ENCODE measurements at regions not wholly inside any gene's neighbourhood (a gene's known extent, or its start where the extent isn't known, plus 50 kb on each side); places are given as distances from the start of the nearest gene placed in this dataset.

DNA sequence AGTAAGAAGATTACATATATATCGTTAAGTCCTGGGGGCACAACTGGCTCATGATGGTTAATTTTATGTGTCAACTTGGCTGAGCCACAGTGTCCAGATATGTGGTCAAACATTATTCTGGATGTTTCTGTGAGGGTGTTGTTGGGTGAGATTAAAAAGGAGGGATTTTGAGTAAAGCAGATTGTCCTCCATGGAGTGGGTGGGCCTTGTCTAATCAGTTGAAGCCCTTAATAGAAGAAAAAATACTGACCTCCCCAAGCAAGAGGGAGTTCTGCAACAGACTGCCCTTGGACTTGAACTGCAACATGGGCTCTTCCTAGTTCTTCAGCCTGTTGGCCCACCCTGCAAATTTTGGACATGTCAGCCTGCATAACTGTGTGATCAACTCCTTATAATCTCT, 311.6 kb downstream of the RPS6KC1 start:
- no peak overlapping the region for H3K27ac Mint-ChIP-seq
- no peaks in the 10 kb centered on the region for H3K4me1 Mint-ChIP-seq (ENCODE audit: low read depth)
- no peaks in the 10 kb centered on the region for H3K36me3 Mint-ChIP-seq (ENCODE audit: low read depth)
- no peaks in the 10 kb centered on the region for H3K27me3 Mint-ChIP-seq
- no peak overlapping the region for H3K4me3 Mint-ChIP-seq
- no peaks in the 10 kb centered on the region for H3K9me3 Mint-ChIP-seq

DNA sequence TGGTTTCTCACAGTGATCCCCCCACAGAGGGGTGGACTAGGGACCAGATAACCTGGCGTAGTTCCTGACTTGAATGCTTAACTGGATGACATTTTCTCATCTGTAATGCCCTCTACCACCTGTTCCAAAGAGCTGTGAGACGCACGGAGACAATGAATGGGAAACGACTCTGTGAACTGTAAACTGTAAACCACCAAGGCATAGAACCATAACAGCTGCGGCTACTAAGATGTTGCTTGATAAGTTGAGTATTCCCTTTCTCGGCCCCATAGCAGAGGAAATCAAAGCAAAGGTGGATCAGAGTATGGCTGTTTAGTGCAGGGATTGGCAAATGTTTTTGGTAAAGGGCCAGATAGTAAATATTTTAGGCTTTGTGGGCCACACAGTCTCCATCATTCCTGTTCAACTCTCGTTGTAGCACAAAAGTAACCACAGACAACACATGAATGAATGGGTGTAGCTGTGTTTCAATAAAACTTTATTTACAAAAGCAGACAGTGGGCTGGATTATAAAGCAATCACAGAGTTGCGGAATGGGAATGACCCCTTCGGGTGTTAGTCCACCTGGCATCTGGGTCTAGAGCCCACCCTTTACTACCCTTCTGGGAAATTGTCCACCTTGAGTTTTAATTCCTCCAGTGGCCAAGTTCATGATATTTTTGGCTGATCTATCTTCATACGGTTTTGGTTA, 315.2 kb downstream of the RPS6KC1 start:
- Mint-ChIP-seq H3K36me3 (ENCODE audit: low read depth) (no peaks in the 10 kb centered on the region), H3K27ac (no peak overlapping the region), H3K9me3 (no peaks in the 10 kb centered on the region), H3K4me3 (no peak overlapping the region), H3K4me1 (ENCODE audit: low read depth) (no peaks in the 10 kb centered on the region), H3K27me3 (no peaks in the 10 kb centered on the region)

- Mint-ChIP-seq H3K4me3 (no peak overlapping the region), H3K27ac (no peak overlapping the region), H3K27me3 (peaks cover 3% of the 10 kb centered on the region), H3K4me1 (ENCODE audit: low read depth) (no peaks in the 10 kb centered on the region), H3K36me3 (ENCODE audit: low read depth) (no peaks in the 10 kb centered on the region), H3K9me3 (no peaks in the 10 kb centered on the region)
Observed at GRCh38 chr1:213369465-213369864, 318.4 kb downstream of the RPS6KC1 start.

DNA sequence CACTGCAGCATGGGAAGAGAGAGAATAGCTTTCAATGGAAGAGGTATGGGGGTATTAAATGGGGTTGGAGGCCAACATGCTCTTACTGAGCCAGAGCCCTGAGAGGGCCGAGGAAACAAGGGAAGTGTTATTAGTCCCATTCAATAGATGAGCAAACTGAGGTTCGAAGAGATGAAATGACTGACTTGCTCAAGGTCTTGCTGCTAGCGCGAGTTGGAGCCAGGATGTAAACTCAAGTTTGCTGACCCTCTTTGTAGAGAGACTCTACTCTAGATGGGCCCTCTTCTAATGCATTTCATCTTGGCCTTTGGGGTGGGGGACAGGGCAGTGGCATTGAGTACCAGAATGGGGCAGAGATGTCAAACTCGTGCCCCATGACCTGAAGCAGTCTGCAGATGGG, 319.5 kb downstream of the RPS6KC1 start:
- H3K4me3 Mint-ChIP-seq, result no peak overlapping the region
- peaks cover 3% of the 10 kb centered on the region for H3K27me3 Mint-ChIP-seq
- H3K9me3 Mint-ChIP-seq, result no peaks in the 10 kb centered on the region
- H3K4me1 Mint-ChIP-seq (ENCODE audit: low read depth), result no peaks in the 10 kb centered on the region
- H3K27ac Mint-ChIP-seq, result no peak overlapping the region
- H3K36me3 Mint-ChIP-seq (ENCODE audit: low read depth), result no peaks in the 10 kb centered on the region

GRCh38 chr1:213371525-213371846, 320.4 kb downstream of the RPS6KC1 start:
- H3K4me3 Mint-ChIP-seq, result no peak overlapping the region
- no peaks in the 10 kb centered on the region for H3K4me1 Mint-ChIP-seq (ENCODE audit: low read depth)
- no peaks in the 10 kb centered on the region for H3K9me3 Mint-ChIP-seq
- H3K27ac Mint-ChIP-seq, result no peak overlapping the region
- H3K36me3 Mint-ChIP-seq (ENCODE audit: low read depth), result no peaks in the 10 kb centered on the region
- peaks cover 3% of the 10 kb centered on the region for H3K27me3 Mint-ChIP-seq

- H3K27ac Mint-ChIP-seq, result no peak overlapping the region
- no peak overlapping the region for H3K4me3 Mint-ChIP-seq
- no peaks in the 10 kb centered on the region for H3K36me3 Mint-ChIP-seq (ENCODE audit: low read depth)
- H3K9me3 Mint-ChIP-seq, result no peaks in the 10 kb centered on the region
- no peaks in the 10 kb centered on the region for H3K4me1 Mint-ChIP-seq (ENCODE audit: low read depth)
- H3K27me3 Mint-ChIP-seq, result peaks cover 3% of the 10 kb centered on the region
Observed at GRCh38 chr1:213371847-213372619, 321.0 kb downstream of the RPS6KC1 start.

- H3K9me3 Mint-ChIP-seq, result no peaks in the 10 kb centered on the region
- H3K27me3 Mint-ChIP-seq, result peaks cover 3% of the 10 kb centered on the region
- no peaks in the 10 kb centered on the region for H3K4me1 Mint-ChIP-seq (ENCODE audit: low read depth)
- H3K36me3 Mint-ChIP-seq (ENCODE audit: low read depth), result no peaks in the 10 kb centered on the region
- H3K4me3 Mint-ChIP-seq, result no peak overlapping the region
- H3K27ac Mint-ChIP-seq, result no peak overlapping the region
Observed at GRCh38 chr1:213374369-213374768, 323.3 kb downstream of the RPS6KC1 start.

DNA sequence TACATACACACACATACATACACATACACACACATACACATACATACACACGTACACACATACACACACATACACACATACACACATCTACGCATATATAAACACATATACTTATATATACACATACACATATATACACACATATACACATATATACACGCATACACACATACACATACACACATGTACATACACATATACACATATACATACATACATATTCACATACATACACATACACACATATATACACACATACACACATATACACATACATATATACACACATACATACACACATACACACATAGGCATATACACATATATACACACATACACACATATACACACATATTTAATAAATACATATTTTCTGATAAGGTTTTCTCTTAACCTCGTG, 324.0 kb downstream of the RPS6KC1 start:
- Mint-ChIP-seq H3K27me3 (peaks cover 3% of the 10 kb centered on the region), H3K4me1 (ENCODE audit: low read depth) (no peaks in the 10 kb centered on the region), H3K27ac (no peak overlapping the region), H3K9me3 (no peaks in the 10 kb centered on the region), H3K36me3 (ENCODE audit: low read depth) (no peaks in the 10 kb centered on the region), H3K4me3 (no peak overlapping the region)

GRCh38 chr1:213376862-213377372, 325.9 kb downstream of the RPS6KC1 start:
- Mint-ChIP-seq H3K36me3 (ENCODE audit: low read depth) (no peaks in the 10 kb centered on the region), H3K4me3 (no peak overlapping the region), H3K9me3 (no peaks in the 10 kb centered on the region), H3K27me3 (peaks cover 3% of the 10 kb centered on the region), H3K4me1 (ENCODE audit: low read depth) (no peaks in the 10 kb centered on the region), H3K27ac (no peak overlapping the region)

- no peaks in the 10 kb centered on the region for H3K9me3 Mint-ChIP-seq
- no peak overlapping the region for H3K4me3 Mint-ChIP-seq
- no peaks in the 10 kb centered on the region for H3K27me3 Mint-ChIP-seq
- no peak overlapping the region for H3K27ac Mint-ChIP-seq
- H3K4me1 Mint-ChIP-seq (ENCODE audit: low read depth), result no peaks in the 10 kb centered on the region
- no peaks in the 10 kb centered on the region for H3K36me3 Mint-ChIP-seq (ENCODE audit: low read depth)
Observed at GRCh38 chr1:213380865-213381264, 329.8 kb downstream of the RPS6KC1 start.

GRCh38 chr1:213381572-213382084, 330.6 kb downstream of the RPS6KC1 start:
- no peak overlapping the region for H3K27ac Mint-ChIP-seq
- H3K27me3 Mint-ChIP-seq, result no peaks in the 10 kb centered on the region
- H3K4me1 Mint-ChIP-seq (ENCODE audit: low read depth), result no peaks in the 10 kb centered on the region
- H3K4me3 Mint-ChIP-seq, result no peak overlapping the region
- H3K9me3 Mint-ChIP-seq, result no peaks in the 10 kb centered on the region
- H3K36me3 Mint-ChIP-seq (ENCODE audit: low read depth), result no peaks in the 10 kb centered on the region

DNA sequence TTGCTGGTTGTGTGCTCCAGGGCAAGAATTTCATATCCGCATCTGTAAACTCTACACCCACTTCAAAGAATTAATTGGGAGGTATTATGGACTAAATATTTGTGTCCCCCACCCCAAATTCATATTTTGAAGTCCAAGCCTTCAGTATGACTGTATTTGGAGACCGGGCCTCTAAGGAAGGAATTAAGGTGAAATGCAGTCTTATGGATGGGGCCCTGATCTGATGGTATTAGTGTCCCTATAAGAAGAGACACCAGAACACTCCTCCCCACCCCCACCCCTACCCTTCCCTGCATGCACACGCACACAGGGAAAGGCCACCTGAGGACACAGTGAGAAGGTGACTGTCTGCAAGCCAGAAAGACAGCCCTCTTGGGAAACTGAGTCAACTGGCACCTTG, 332.4 kb downstream of the RPS6KC1 start:
- no peaks in the 10 kb centered on the region for H3K9me3 Mint-ChIP-seq
- no peaks in the 10 kb centered on the region for H3K4me1 Mint-ChIP-seq (ENCODE audit: low read depth)
- no peak overlapping the region for H3K27ac Mint-ChIP-seq
- H3K4me3 Mint-ChIP-seq, result no peak overlapping the region
- no peaks in the 10 kb centered on the region for H3K36me3 Mint-ChIP-seq (ENCODE audit: low read depth)
- H3K27me3 Mint-ChIP-seq, result no peaks in the 10 kb centered on the region

GRCh38 chr1:213385201-213385600, 334.2 kb downstream of the RPS6KC1 start:
- H3K4me1 Mint-ChIP-seq (ENCODE audit: low read depth), result no peaks in the 10 kb centered on the region
- no peaks in the 10 kb centered on the region for H3K36me3 Mint-ChIP-seq (ENCODE audit: low read depth)
- no peak overlapping the region for H3K27ac Mint-ChIP-seq
- no peak overlapping the region for H3K4me3 Mint-ChIP-seq
- H3K27me3 Mint-ChIP-seq, result no peaks in the 10 kb centered on the region
- no peaks in the 10 kb centered on the region for H3K9me3 Mint-ChIP-seq

DNA sequence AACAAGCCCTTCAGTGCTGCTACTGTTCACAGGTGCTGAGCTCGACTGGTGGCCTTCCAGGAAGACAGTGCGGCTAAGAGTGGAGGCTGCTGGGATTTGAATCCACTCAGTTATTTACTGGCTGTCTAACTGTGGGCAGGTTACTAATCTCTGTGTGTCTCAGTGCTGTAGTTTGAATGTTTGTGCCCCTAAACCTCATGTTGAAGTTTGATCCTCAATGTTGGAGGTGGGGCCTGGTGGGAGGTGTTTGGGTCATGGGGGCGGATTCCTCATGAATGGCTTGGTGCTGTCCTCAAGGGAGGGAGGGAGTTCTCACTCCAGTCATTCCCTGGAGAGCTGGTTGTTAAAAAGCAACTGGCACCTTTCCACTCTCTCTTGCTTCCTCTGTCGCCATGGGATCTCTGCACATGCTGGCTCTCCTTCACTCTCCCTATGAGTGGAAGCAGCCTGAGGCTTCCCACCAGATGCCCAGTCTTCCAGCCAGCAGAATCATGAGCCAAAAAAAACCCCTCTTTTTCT, 334.8 kb downstream of the RPS6KC1 start:
- H3K4me1 Mint-ChIP-seq (ENCODE audit: low read depth), result no peaks in the 10 kb centered on the region
- no peak overlapping the region for H3K4me3 Mint-ChIP-seq
- H3K36me3 Mint-ChIP-seq (ENCODE audit: low read depth), result no peaks in the 10 kb centered on the region
- no peak overlapping the region for H3K27ac Mint-ChIP-seq
- H3K9me3 Mint-ChIP-seq, result no peaks in the 10 kb centered on the region
- no peaks in the 10 kb centered on the region for H3K27me3 Mint-ChIP-seq

GRCh38 chr1:213387380-213388015, 336.5 kb downstream of the RPS6KC1 start:
- Mint-ChIP-seq H3K27me3 (no peaks in the 10 kb centered on the region), H3K4me3 (no peak overlapping the region), H3K9me3 (no peaks in the 10 kb centered on the region), H3K27ac (no peak overlapping the region), H3K4me1 (ENCODE audit: low read depth) (no peaks in the 10 kb centered on the region), H3K36me3 (ENCODE audit: low read depth) (no peaks in the 10 kb centered on the region)

Data from stimulated activated naive CD8-positive, alpha-beta T cell treated with anti-CD3 and anti-CD28 coated beads, Interleukin-15, Interleukin-2, amounts not matched to agents 100 ng/mL and 50 ng/mL, for 24 hours (primary cell).